ENCODE measurements at regions not wholly inside any gene's neighbourhood (a gene's known extent, or its start where the extent isn't known, plus 50 kb on each side); places are given as distances from the start of the nearest gene placed in this dataset.

GRCh38 chr17:69819316-69820087 is 255.5 kb upstream of the KCNJ16 start:
- no peaks in the 10 kb centered on the region for H3K36me3 Mint-ChIP-seq (ENCODE audit: low read depth)
- H3K27me3 Mint-ChIP-seq (ENCODE audit: low read depth) = no peaks in the 10 kb centered on the region
- H3K4me1 Mint-ChIP-seq (ENCODE audit: low read depth) = no peaks in the 10 kb centered on the region
- no peak for DNase-seq (ENCODE audit: low spot score)
- no peak overlapping the region for H3K4me3 Mint-ChIP-seq
- H3K27ac Mint-ChIP-seq = no peak overlapping the region
- H3K9me3 Mint-ChIP-seq = peaks cover 30% of the 10 kb centered on the region

- Mint-ChIP-seq H3K27me3 (ENCODE audit: low read depth) (no peaks in the 10 kb centered on the region), H3K9me3 (peaks cover 36% of the 10 kb centered on the region), H3K36me3 (ENCODE audit: low read depth) (no peaks in the 10 kb centered on the region), H3K27ac (no peak overlapping the region), H3K4me3 (no peak overlapping the region), H3K4me1 (ENCODE audit: low read depth) (no peaks in the 10 kb centered on the region)
- DNase-seq (ENCODE audit: low spot score) = no peak
These were observed 254.1 kb upstream of the KCNJ16 start for GRCh38 chr17:69820876-69821473.

GRCh38 chr17:69822314-69822875 is 252.6 kb upstream of the KCNJ16 start:
- no peak overlapping the region for H3K27ac Mint-ChIP-seq
- DNase-seq (ENCODE audit: low spot score) = no peak
- H3K27me3 Mint-ChIP-seq (ENCODE audit: low read depth) = no peaks in the 10 kb centered on the region
- no peaks in the 10 kb centered on the region for H3K4me1 Mint-ChIP-seq (ENCODE audit: low read depth)
- no peaks in the 10 kb centered on the region for H3K36me3 Mint-ChIP-seq (ENCODE audit: low read depth)
- H3K9me3 Mint-ChIP-seq = peaks cover 33% of the 10 kb centered on the region
- H3K4me3 Mint-ChIP-seq = no peak overlapping the region

- H3K4me3 Mint-ChIP-seq = no peak overlapping the region
These were observed 246.9 kb upstream of the KCNJ16 start for GRCh38 chr17:69828087-69828486.

GRCh38 chr17:69834494-69834893 is 240.5 kb upstream of the KCNJ16 start:
- no peaks in the 10 kb centered on the region for H3K4me1 Mint-ChIP-seq (ENCODE audit: low read depth)
- H3K27me3 Mint-ChIP-seq (ENCODE audit: low read depth) = no peaks in the 10 kb centered on the region
- no peak overlapping the region for H3K4me3 Mint-ChIP-seq
- no peak overlapping the region for H3K27ac Mint-ChIP-seq
- no peaks in the 10 kb centered on the region for H3K9me3 Mint-ChIP-seq
- H3K36me3 Mint-ChIP-seq (ENCODE audit: low read depth) = no peaks in the 10 kb centered on the region
- DNase-seq (ENCODE audit: low spot score) = no peak

More at GRCh38 chr17:69828087-69828486, 246.9 kb upstream of the KCNJ16 start:
- Mint-ChIP-seq H3K4me1 (ENCODE audit: low read depth) (no peaks in the 10 kb centered on the region), H3K9me3 (peaks cover 17% of the 10 kb centered on the region), H3K36me3 (ENCODE audit: low read depth) (no peaks in the 10 kb centered on the region), H3K27ac (no peak overlapping the region), H3K27me3 (ENCODE audit: low read depth) (no peaks in the 10 kb centered on the region)
- DNase-seq (ENCODE audit: low spot score) = no peak

GRCh38 chr17:69851736-69852135 is 223.3 kb upstream of the KCNJ16 start:
- H3K27me3 Mint-ChIP-seq (ENCODE audit: low read depth) = no peaks in the 10 kb centered on the region
- H3K9me3 Mint-ChIP-seq = peaks cover 4% of the 10 kb centered on the region
- DNase-seq (ENCODE audit: low spot score) = no peak
- no peaks in the 10 kb centered on the region for H3K4me1 Mint-ChIP-seq (ENCODE audit: low read depth)
- no peak overlapping the region for H3K4me3 Mint-ChIP-seq
- H3K36me3 Mint-ChIP-seq (ENCODE audit: low read depth) = no peaks in the 10 kb centered on the region
- no peak overlapping the region for H3K27ac Mint-ChIP-seq

GRCh38 chr17:69853541-69854224 is 221.3 kb upstream of the KCNJ16 start:
- Mint-ChIP-seq H3K27me3 (ENCODE audit: low read depth) (no peaks in the 10 kb centered on the region), H3K9me3 (peaks cover 11% of the 10 kb centered on the region), H3K27ac (no peak overlapping the region), H3K4me3 (no peak overlapping the region), H3K4me1 (ENCODE audit: low read depth) (no peaks in the 10 kb centered on the region), H3K36me3 (ENCODE audit: low read depth) (no peaks in the 10 kb centered on the region)
- no peak for DNase-seq (ENCODE audit: low spot score)

GRCh38 chr17:69854225-69854780 is 220.7 kb upstream of the KCNJ16 start:
- Mint-ChIP-seq H3K36me3 (ENCODE audit: low read depth) (no peaks in the 10 kb centered on the region), H3K4me1 (ENCODE audit: low read depth) (no peaks in the 10 kb centered on the region), H3K4me3 (no peak overlapping the region), H3K27ac (no peak overlapping the region), H3K27me3 (ENCODE audit: low read depth) (no peaks in the 10 kb centered on the region), H3K9me3 (peaks cover 15% of the 10 kb centered on the region)
- DNase-seq (ENCODE audit: low spot score) = no peak

GRCh38 chr17:69856946-69857345 is 218.1 kb upstream of the KCNJ16 start:
- no peak overlapping the region for H3K4me3 Mint-ChIP-seq
- no peaks in the 10 kb centered on the region for H3K27me3 Mint-ChIP-seq (ENCODE audit: low read depth)
- no peak overlapping the region for H3K27ac Mint-ChIP-seq
- H3K36me3 Mint-ChIP-seq (ENCODE audit: low read depth) = no peaks in the 10 kb centered on the region
- no peak for DNase-seq (ENCODE audit: low spot score)
- H3K9me3 Mint-ChIP-seq = peaks cover 18% of the 10 kb centered on the region
- H3K4me1 Mint-ChIP-seq (ENCODE audit: low read depth) = no peaks in the 10 kb centered on the region

- Mint-ChIP-seq H3K4me3 (no peak overlapping the region), H3K4me1 (ENCODE audit: low read depth) (no peaks in the 10 kb centered on the region), H3K36me3 (ENCODE audit: low read depth) (no peaks in the 10 kb centered on the region), H3K27me3 (ENCODE audit: low read depth) (no peaks in the 10 kb centered on the region), H3K27ac (no peak overlapping the region), H3K9me3 (peaks cover 18% of the 10 kb centered on the region)
- DNase-seq (ENCODE audit: low spot score) = no peak
These were observed 217.6 kb upstream of the KCNJ16 start for GRCh38 chr17:69857412-69857835.

- Mint-ChIP-seq H3K36me3 (ENCODE audit: low read depth) (no peaks in the 10 kb centered on the region), H3K9me3 (peaks cover 18% of the 10 kb centered on the region), H3K27me3 (ENCODE audit: low read depth) (no peaks in the 10 kb centered on the region), H3K4me1 (ENCODE audit: low read depth) (no peaks in the 10 kb centered on the region), H3K4me3 (no peak overlapping the region), H3K27ac (no peak overlapping the region)
- DNase-seq (ENCODE audit: low spot score) = no peak
These were observed 216.6 kb upstream of the KCNJ16 start for GRCh38 chr17:69858460-69858859.

GRCh38 chr17:69860142-69860680 is 214.8 kb upstream of the KCNJ16 start:
- Mint-ChIP-seq H3K27me3 (ENCODE audit: low read depth) (no peaks in the 10 kb centered on the region), H3K4me1 (ENCODE audit: low read depth) (no peaks in the 10 kb centered on the region), H3K36me3 (ENCODE audit: low read depth) (no peaks in the 10 kb centered on the region), H3K4me3 (no peak overlapping the region), H3K9me3 (peaks cover 18% of the 10 kb centered on the region), H3K27ac (no peak overlapping the region)
- no peak for DNase-seq (ENCODE audit: low spot score)

- Mint-ChIP-seq H3K9me3 (peaks cover 14% of the 10 kb centered on the region), H3K27me3 (ENCODE audit: low read depth) (no peaks in the 10 kb centered on the region), H3K4me1 (ENCODE audit: low read depth) (no peaks in the 10 kb centered on the region), H3K4me3 (no peak overlapping the region), H3K27ac (no peak overlapping the region), H3K36me3 (ENCODE audit: low read depth) (no peaks in the 10 kb centered on the region)
- no peak for DNase-seq (ENCODE audit: low spot score)
These were observed 210.6 kb upstream of the KCNJ16 start for GRCh38 chr17:69864462-69864861.
